ENCODE measurements at regions not wholly inside any gene's neighbourhood (a gene's known extent, or its start where the extent isn't known, plus 50 kb on each side); places are given as distances from the start of the nearest gene placed in this dataset.

GRCh38 chr13:105969761-105970160 is 565.7 kb downstream of the EFNB2 start:
- Histone ChIP-seq H3K4me1 (ENCODE audit: control insufficient read depth, extremely low read depth, insufficient read depth, low read length) (no peaks in the 10 kb centered on the region), H3K27me3 (ENCODE audit: control insufficient read depth, insufficient read depth, low read length) (no peaks in the 10 kb centered on the region), H3K36me3 (ENCODE audit: control insufficient read depth, insufficient read depth, low read length) (no peaks in the 10 kb centered on the region), H3K4me2 (ENCODE audit: extremely low read depth, insufficient read depth, low read length) (no peak overlapping the region), H3K27ac (ENCODE audit: insufficient read depth, low read length) (no peak overlapping the region), H3K79me2 (ENCODE audit: control insufficient read depth, insufficient read depth, low read length) (no peaks in the 10 kb centered on the region), H3K4me3 (replicated peaks in 1 of 4; ENCODE audit: control extremely low read depth in 1 of 4, insufficient read depth in 1 of 4, low read depth in 3 of 4, low read length in 4 of 4) (no peak overlapping the region), H3K9me3 (ENCODE audit: control insufficient read depth, insufficient read depth, low read depth, low read length) (no peaks in the 10 kb centered on the region), H3K9ac (ENCODE audit: insufficient read depth, low read length) (no peak overlapping the region), H4K20me1 (ENCODE audit: control insufficient read depth, extremely low read depth, insufficient read depth, low read length) (no peaks in the 10 kb centered on the region), H2AFZ (ENCODE audit: low read length) (no peak overlapping the region)
- peak in 1 of 2 donors; percentile 56 for DNase-seq (ENCODE audit: low read depth in 2 of 2)
- TF ChIP-seq EZH2 (IDR thresholded peaks at IDR 0.05; ENCODE audit: low read length, missing control alignments), result no peak
- TF ChIP-seq, protein P1, sequence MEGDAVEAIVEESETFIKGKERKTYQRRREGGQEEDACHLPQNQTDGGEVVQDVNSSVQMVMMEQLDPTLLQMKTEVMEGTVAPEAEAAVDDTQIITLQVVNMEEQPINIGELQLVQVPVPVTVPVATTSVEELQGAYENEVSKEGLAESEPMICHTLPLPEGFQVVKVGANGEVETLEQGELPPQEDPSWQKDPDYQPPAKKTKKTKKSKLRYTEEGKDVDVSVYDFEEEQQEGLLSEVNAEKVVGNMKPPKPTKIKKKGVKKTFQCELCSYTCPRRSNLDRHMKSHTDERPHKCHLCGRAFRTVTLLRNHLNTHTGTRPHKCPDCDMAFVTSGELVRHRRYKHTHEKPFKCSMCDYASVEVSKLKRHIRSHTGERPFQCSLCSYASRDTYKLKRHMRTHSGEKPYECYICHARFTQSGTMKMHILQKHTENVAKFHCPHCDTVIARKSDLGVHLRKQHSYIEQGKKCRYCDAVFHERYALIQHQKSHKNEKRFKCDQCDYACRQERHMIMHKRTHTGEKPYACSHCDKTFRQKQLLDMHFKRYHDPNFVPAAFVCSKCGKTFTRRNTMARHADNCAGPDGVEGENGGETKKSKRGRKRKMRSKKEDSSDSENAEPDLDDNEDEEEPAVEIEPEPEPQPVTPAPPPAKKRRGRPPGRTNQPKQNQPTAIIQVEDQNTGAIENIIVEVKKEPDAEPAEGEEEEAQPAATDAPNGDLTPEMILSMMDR (conservative IDR thresholded peaks at IDR 0.05 in 1 of 2, IDR thresholded peaks at IDR 0.05 in 1 of 2; ENCODE audit: low read depth in 1 of 2, low read length in 2 of 2), result no peak

DNA sequence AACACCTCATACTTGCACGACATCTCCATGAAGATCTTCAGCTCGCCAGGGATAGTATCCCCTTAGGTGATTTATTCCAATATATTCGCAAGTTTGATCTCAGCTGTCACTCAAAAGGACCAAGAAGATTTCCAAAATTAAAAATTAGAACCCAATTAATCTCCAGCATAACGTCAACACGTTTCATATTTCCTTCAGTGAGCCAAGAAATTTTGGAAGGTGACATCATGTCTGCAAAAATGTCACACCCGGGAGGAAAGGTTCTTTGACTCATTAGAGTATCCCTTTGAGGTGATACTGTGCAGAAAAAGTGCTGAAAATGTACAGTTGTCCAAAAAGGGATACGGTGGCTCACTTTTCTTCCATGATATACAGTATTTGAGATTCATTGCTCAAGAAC is 569.6 kb downstream of the EFNB2 start:
- H3K27ac ChIP-seq (ENCODE audit: insufficient read depth, low read length), result no peak overlapping the region
- no peaks in the 10 kb centered on the region for H3K9me3 ChIP-seq (ENCODE audit: control insufficient read depth, insufficient read depth, low read depth, low read length)
- no peaks in the 10 kb centered on the region for H3K36me3 ChIP-seq (ENCODE audit: control insufficient read depth, insufficient read depth, low read length)
- H3K4me3 ChIP-seq (replicated peaks in 1 of 4; ENCODE audit: control extremely low read depth in 1 of 4, insufficient read depth in 1 of 4, low read depth in 3 of 4, low read length in 4 of 4), result no peak overlapping the region
- H3K4me1 ChIP-seq (ENCODE audit: control insufficient read depth, extremely low read depth, insufficient read depth, low read length), result no peaks in the 10 kb centered on the region
- H4K20me1 ChIP-seq (ENCODE audit: control insufficient read depth, extremely low read depth, insufficient read depth, low read length), result no peaks in the 10 kb centered on the region
- DNase-seq (ENCODE audit: low read depth in 2 of 2), result no peak
- H3K9ac ChIP-seq (ENCODE audit: insufficient read depth, low read length), result no peak overlapping the region
- H2AFZ ChIP-seq (ENCODE audit: low read length), result no peak overlapping the region
- no peak for TF ChIP-seq EZH2 (IDR thresholded peaks at IDR 0.05; ENCODE audit: low read length, missing control alignments)
- TF ChIP-seq, protein P1 (conservative IDR thresholded peaks at IDR 0.05 in 1 of 2, IDR thresholded peaks at IDR 0.05 in 1 of 2; ENCODE audit: low read depth in 1 of 2, low read length in 2 of 2), result no peak
- H3K79me2 ChIP-seq (ENCODE audit: control insufficient read depth, insufficient read depth, low read length), result no peaks in the 10 kb centered on the region
- no peak overlapping the region for H3K4me2 ChIP-seq (ENCODE audit: extremely low read depth, insufficient read depth, low read length)
- no peaks in the 10 kb centered on the region for H3K27me3 ChIP-seq (ENCODE audit: control insufficient read depth, insufficient read depth, low read length)

- H3K9me3 ChIP-seq (ENCODE audit: control insufficient read depth, insufficient read depth, low read depth, low read length), result no peaks in the 10 kb centered on the region
- no peak overlapping the region for H3K27ac ChIP-seq (ENCODE audit: insufficient read depth, low read length)
- no peak for TF ChIP-seq EZH2 (IDR thresholded peaks at IDR 0.05; ENCODE audit: low read length, missing control alignments)
- TF ChIP-seq, protein P1 (conservative IDR thresholded peaks at IDR 0.05 in 1 of 2, IDR thresholded peaks at IDR 0.05 in 1 of 2; ENCODE audit: low read depth in 1 of 2, low read length in 2 of 2), result no peak
- no peak overlapping the region for H3K4me2 ChIP-seq (ENCODE audit: extremely low read depth, insufficient read depth, low read length)
- no peaks in the 10 kb centered on the region for H3K27me3 ChIP-seq (ENCODE audit: control insufficient read depth, insufficient read depth, low read length)
- no peak overlapping the region for H3K9ac ChIP-seq (ENCODE audit: insufficient read depth, low read length)
- H2AFZ ChIP-seq (ENCODE audit: low read length), result no peak overlapping the region
- no peaks in the 10 kb centered on the region for H3K4me1 ChIP-seq (ENCODE audit: control insufficient read depth, extremely low read depth, insufficient read depth, low read length)
- H3K36me3 ChIP-seq (ENCODE audit: control insufficient read depth, insufficient read depth, low read length), result no peaks in the 10 kb centered on the region
- H3K79me2 ChIP-seq (ENCODE audit: control insufficient read depth, insufficient read depth, low read length), result no peaks in the 10 kb centered on the region
- no peaks in the 10 kb centered on the region for H4K20me1 ChIP-seq (ENCODE audit: control insufficient read depth, extremely low read depth, insufficient read depth, low read length)
- no peak overlapping the region for H3K4me3 ChIP-seq (replicated peaks in 1 of 4; ENCODE audit: control extremely low read depth in 1 of 4, insufficient read depth in 1 of 4, low read depth in 3 of 4, low read length in 4 of 4)
- no peak for DNase-seq (ENCODE audit: low read depth in 2 of 2)
Observed at GRCh38 chr13:105962080-105962479, 573.4 kb downstream of the EFNB2 start.
